K562 (cell line): ENCODE measurements at regions not wholly inside any gene's neighbourhood (a gene's known extent, or its start where the extent isn't known, plus 50 kb on each side); places are given as distances from the start of the nearest gene placed in this dataset.

Experiments
- ARHGAP35 ChIP-seq: fragments of 450-650 bp; IDR thresholded peaks from 2 replicates; pipeline ENCODE4 v1.6.1; 2018; ENCODE audit not compliant: partially characterized antibody
- DPF2 ChIP-seq: fragments of 450-650 bp; IDR thresholded peaks from 2 replicates; pipeline ENCODE4 v1.6.1; 2016
- ILK ChIP-seq: fragments of 450-650 bp; IDR thresholded peaks from 2 replicates; pipeline ENCODE4 v1.6.1; 2016; ENCODE audit warnings: missing genetic modification characterization, low read depth, mild to moderate bottlenecking, missing compliant biosample characterization, moderate library complexity, borderline replicate concordance
- MIER1 ChIP-seq: fragments of 450-650 bp; IDR thresholded peaks from 2 replicates; pipeline ENCODE4 v1.6.1; 2016; ENCODE audit warnings: antibody characterized with exemption, mild to moderate bottlenecking, low read depth
- NR3C1 ChIP-seq: sonication (generic); formaldehyde crosslinking; IDR thresholded peaks from 2 replicates; pipeline ENCODE4 v1.8.1; 2022; ENCODE audit warnings: missing genetic modification reagents
- TCF7L2 ChIP-seq: fragments of 150-350 bp; IDR thresholded peaks from 2 replicates; pipeline ENCODE4 v1.6.1; 2016; ENCODE audit warnings: low read depth, mild to moderate bottlenecking, low read length, moderate library complexity
- ZNF140 ChIP-seq: fragments of 250-450 bp; sonication (Bioruptor Pico); IDR thresholded peaks from 2 replicates; pipeline ENCODE4 v1.8.0; 2021; ENCODE audit warnings: moderate library complexity, mild to moderate bottlenecking, inconsistent platforms
- TF ChIP-seq, protein P1 (sequence below): sonication (generic); formaldehyde crosslinking; IDR thresholded peaks from 2 replicates; pipeline ENCODE4 v1.8.1; 2023; ENCODE audit warnings: missing genetic modification reagents, mild to moderate bottlenecking, borderline replicate concordance
- TF ChIP-seq, protein P2 (sequence below), 2 experiments: fragments of 450-650 bp in 1 of 2; IDR thresholded peaks; 2 replicates each; pipeline ENCODE4 v1.6.1; 2011 to 2017; ENCODE audit warnings: low read depth in 2 of 2, antibody characterized with exemption in 1 of 2, borderline replicate concordance in 1 of 2, low read length in 1 of 2, mild to moderate bottlenecking in 1 of 2, mixed read lengths in 1 of 2; ENCODE audit not compliant: control insufficient read depth in 1 of 2
- TF ChIP-seq, protein P3 (sequence below): fragments of 450-650 bp; conservative IDR thresholded peaks from 2 replicates; pipeline ENCODE4 v1.6.1; 2016; ENCODE audit warnings: missing genetic modification characterization, low read depth, mild to moderate bottlenecking, control low read depth, missing compliant biosample characterization
- TF ChIP-seq, protein P4 (sequence below): fragments of 450-650 bp; IDR thresholded peaks from 2 replicates; pipeline ENCODE4 v1.6.1; 2018; ENCODE audit warnings: mild to moderate bottlenecking, low read depth; ENCODE audit not compliant: partially characterized antibody
- TF ChIP-seq, protein P5 (sequence below), 3 experiments: fragments of 200-800 bp in 1 of 3; sonication (Bioruptor generic) in 1 of 3; sonication (generic) in 1 of 3; formaldehyde crosslinking in 1 of 3; IDR thresholded peaks; 2 replicates each; pipeline versions ENCODE4 v1.6.1 to v1.8.0; 2016 to 2022; ENCODE audit warnings: mild to moderate bottlenecking in 2 of 3, missing compliant biosample characterization in 2 of 3, missing genetic modification characterization in 2 of 3, missing genetic modification reagents in 1 of 3

DNA sequence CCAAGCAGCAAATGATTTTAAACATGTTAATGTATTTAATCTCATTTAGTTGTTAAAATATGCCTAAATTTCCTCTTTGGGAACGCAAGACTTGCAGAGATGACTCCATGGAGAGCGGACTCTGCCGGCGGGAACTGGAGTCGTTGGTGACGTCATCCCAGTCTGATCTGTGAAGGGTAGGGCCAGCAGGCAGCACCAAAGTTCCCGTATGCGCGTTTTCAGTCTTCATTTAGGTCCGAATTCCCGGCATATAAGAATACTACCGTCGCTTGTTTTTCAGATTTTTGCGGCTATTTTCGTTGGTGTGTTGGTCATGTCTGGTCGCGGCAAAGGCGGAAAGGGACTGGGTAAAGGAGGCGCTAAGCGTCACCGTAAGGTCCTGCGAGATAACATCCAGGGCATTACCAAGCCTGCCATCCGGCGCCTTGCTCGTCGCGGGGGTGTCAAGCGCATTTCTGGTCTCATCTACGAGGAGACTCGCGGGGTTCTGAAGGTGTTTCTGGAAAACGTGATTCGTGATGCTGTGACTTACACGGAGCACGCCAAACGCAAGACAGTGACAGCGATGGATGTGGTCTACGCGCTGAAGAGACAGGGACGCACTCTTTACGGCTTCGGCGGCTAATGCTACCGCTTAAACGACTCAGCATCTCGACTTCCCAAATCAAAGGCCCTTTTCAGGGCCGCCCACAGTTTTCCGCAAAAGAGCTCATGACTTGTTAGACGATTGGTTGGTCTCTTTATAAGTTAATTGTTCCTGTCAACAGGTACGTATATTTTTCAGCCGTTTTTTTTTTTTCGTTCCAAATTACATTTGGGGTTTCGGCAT is 117.3 kb downstream of the HFE start (continued):
- TF ChIP-seq, protein P1, sequence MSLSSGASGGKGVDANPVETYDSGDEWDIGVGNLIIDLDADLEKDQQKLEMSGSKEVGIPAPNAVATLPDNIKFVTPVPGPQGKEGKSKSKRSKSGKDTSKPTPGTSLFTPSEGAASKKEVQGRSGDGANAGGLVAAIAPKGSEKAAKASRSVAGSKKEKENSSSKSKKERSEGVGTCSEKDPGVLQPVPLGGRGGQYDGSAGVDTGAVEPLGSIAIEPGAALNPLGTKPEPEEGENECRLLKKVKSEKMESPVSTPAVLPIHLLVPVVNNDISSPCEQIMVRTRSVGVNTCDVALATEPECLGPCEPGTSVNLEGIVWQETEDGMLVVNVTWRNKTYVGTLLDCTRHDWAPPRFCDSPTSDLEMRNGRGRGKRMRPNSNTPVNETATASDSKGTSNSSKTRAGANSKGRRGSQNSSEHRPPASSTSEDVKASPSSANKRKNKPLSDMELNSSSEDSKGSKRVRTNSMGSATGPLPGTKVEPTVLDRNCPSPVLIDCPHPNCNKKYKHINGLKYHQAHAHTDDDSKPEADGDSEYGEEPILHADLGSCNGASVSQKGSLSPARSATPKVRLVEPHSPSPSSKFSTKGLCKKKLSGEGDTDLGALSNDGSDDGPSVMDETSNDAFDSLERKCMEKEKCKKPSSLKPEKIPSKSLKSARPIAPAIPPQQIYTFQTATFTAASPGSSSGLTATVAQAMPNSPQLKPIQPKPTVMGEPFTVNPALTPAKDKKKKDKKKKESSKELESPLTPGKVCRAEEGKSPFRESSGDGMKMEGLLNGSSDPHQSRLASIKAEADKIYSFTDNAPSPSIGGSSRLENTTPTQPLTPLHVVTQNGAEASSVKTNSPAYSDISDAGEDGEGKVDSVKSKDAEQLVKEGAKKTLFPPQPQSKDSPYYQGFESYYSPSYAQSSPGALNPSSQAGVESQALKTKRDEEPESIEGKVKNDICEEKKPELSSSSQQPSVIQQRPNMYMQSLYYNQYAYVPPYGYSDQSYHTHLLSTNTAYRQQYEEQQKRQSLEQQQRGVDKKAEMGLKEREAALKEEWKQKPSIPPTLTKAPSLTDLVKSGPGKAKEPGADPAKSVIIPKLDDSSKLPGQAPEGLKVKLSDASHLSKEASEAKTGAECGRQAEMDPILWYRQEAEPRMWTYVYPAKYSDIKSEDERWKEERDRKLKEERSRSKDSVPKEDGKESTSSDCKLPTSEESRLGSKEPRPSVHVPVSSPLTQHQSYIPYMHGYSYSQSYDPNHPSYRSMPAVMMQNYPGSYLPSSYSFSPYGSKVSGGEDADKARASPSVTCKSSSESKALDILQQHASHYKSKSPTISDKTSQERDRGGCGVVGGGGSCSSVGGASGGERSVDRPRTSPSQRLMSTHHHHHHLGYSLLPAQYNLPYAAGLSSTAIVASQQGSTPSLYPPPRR (CRISPR knock-in tag) = no peak
- 0 out of 2 replicates have a peak, but pooled peaks have one; percentile 27 for TF ChIP-seq TCF7L2
- TF ChIP-seq, protein P2, sequence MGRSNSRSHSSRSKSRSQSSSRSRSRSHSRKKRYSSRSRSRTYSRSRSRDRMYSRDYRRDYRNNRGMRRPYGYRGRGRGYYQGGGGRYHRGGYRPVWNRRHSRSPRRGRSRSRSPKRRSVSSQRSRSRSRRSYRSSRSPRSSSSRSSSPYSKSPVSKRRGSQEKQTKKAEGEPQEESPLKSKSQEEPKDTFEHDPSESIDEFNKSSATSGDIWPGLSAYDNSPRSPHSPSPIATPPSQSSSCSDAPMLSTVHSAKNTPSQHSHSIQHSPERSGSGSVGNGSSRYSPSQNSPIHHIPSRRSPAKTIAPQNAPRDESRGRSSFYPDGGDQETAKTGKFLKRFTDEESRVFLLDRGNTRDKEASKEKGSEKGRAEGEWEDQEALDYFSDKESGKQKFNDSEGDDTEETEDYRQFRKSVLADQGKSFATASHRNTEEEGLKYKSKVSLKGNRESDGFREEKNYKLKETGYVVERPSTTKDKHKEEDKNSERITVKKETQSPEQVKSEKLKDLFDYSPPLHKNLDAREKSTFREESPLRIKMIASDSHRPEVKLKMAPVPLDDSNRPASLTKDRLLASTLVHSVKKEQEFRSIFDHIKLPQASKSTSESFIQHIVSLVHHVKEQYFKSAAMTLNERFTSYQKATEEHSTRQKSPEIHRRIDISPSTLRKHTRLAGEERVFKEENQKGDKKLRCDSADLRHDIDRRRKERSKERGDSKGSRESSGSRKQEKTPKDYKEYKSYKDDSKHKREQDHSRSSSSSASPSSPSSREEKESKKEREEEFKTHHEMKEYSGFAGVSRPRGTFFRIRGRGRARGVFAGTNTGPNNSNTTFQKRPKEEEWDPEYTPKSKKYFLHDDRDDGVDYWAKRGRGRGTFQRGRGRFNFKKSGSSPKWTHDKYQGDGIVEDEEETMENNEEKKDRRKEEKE (IDR thresholded peaks at IDR 0.05; ENCODE audit: borderline replicate concordance in 1 of 2, control insufficient read depth in 1 of 2, low read depth in 2 of 2, low read length in 1 of 2) = peak in 1 of 2 experiments; percentile 97; a peak in 2 of 4 replicates
- TF ChIP-seq ARHGAP35 = peak; percentile 55
- TF ChIP-seq, protein P3, sequence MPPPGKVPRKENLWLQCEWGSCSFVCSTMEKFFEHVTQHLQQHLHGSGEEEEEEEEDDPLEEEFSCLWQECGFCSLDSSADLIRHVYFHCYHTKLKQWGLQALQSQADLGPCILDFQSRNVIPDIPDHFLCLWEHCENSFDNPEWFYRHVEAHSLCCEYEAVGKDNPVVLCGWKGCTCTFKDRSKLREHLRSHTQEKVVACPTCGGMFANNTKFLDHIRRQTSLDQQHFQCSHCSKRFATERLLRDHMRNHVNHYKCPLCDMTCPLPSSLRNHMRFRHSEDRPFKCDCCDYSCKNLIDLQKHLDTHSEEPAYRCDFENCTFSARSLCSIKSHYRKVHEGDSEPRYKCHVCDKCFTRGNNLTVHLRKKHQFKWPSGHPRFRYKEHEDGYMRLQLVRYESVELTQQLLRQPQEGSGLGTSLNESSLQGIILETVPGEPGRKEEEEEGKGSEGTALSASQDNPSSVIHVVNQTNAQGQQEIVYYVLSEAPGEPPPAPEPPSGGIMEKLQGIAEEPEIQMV (tag) = peak; percentile 100
- TF ChIP-seq ZNF140 = no peak
- TF ChIP-seq ILK (tag) = 0 out of 2 replicates have a peak, but pooled peaks have one; percentile 13
- TF ChIP-seq DPF2 = peak; percentile 78; the same call in 1 of the 2 replicates
- TF ChIP-seq, protein P4, sequence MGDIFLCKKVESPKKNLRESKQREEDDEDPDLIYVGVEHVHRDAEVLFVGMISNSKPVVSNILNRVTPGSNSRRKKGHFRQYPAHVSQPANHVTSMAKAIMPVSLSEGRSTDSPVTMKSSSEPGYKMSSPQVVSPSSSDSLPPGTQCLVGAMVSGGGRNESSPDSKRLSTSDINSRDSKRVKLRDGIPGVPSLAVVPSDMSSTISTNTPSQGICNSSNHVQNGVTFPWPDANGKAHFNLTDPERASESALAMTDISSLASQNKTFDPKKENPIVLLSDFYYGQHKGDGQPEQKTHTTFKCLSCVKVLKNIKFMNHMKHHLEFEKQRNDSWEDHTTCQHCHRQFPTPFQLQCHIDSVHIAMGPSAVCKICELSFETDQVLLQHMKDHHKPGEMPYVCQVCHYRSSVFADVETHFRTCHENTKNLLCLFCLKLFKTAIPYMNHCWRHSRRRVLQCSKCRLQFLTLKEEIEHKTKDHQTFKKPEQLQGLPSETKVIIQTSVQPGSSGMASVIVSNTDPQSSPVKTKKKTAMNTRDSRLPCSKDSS = no peak
- TF ChIP-seq, protein P5, sequence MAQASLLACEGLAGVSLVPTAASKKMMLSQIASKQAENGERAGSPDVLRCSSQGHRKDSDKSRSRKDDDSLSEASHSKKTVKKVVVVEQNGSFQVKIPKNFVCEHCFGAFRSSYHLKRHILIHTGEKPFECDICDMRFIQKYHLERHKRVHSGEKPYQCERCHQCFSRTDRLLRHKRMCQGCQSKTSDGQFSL (CRISPR knock-in tag; IDR thresholded peaks at IDR 0.05) = no peak; the same call in 1 of the 2 replicates
- TF ChIP-seq, protein P5 (tag; IDR thresholded peaks at IDR 0.05) = no peak
- no peak for TF ChIP-seq NR3C1 (CRISPR knock-in tag)
- TF ChIP-seq MIER1 = peak; percentile 52; the same call in 1 of the 2 replicates
